OCI-LY3 (cell line): ENCODE measurements at regions not wholly inside any gene's neighbourhood (a gene's known extent, or its start where the extent isn't known, plus 50 kb on each side); places are given as distances from the start of the nearest gene placed in this dataset.
A peak's percentile ranks its signal among the peaks of the same experiment; 100 is the strongest.

Source experiments
- EZH2phosphoT487 ChIP-seq: fragments of 200-600 bp; shearing (Covaris generic); IDR thresholded peaks from 2 replicates; pipeline ENCODE4 v1.6.1; 2018; ENCODE audit warnings: antibody characterized with exemption, mixed run types, low read depth
- TF ChIP-seq, protein P1 (sequence below): fragments of 200-600, 300-600 bp; sonication (generic); IDR thresholded peaks from 2 replicates; pipeline ENCODE4 v1.5.1; 2014; ENCODE audit warnings: antibody characterized with exemption, low read length, low read depth

DNA sequence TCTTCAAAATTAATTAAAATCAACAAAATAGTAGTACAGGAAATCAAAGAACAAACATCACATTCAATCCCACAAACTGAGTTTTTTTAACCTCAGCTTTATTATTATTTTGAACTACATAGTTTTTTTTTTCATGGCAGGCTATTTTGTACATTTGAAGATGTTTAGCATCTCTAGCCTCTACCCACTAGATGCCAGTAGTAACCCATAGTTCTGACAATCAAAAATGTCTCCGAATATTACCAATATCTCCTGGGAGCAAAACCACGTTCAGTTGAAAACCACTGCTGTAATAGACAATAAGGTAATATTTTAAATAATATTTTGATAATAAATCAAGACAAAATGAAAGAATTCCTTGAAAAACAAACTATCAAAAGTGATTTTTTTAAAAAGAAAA lies 702.6 kb upstream of the LRRTM1 start:
- TF ChIP-seq, protein P1, sequence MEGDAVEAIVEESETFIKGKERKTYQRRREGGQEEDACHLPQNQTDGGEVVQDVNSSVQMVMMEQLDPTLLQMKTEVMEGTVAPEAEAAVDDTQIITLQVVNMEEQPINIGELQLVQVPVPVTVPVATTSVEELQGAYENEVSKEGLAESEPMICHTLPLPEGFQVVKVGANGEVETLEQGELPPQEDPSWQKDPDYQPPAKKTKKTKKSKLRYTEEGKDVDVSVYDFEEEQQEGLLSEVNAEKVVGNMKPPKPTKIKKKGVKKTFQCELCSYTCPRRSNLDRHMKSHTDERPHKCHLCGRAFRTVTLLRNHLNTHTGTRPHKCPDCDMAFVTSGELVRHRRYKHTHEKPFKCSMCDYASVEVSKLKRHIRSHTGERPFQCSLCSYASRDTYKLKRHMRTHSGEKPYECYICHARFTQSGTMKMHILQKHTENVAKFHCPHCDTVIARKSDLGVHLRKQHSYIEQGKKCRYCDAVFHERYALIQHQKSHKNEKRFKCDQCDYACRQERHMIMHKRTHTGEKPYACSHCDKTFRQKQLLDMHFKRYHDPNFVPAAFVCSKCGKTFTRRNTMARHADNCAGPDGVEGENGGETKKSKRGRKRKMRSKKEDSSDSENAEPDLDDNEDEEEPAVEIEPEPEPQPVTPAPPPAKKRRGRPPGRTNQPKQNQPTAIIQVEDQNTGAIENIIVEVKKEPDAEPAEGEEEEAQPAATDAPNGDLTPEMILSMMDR, result peak; percentile 38
- TF ChIP-seq EZH2phosphoT487, result no peak
